HG03135 (cell line): ENCODE measurements at regions not wholly inside any gene's neighbourhood (a gene's known extent, or its start where the extent isn't known, plus 50 kb on each side); places are given as distances from the start of the nearest gene placed in this dataset.

ENCODE experiments used
- ATAC-seq: cut with Tn5 transposase; IDR thresholded peaks from one replicate; pipeline ENCODE4 v1.9.1; 2021; ENCODE audit warnings: mild to moderate bottlenecking, moderate library complexity; ENCODE audit not compliant: unreplicated experiment

DNA sequence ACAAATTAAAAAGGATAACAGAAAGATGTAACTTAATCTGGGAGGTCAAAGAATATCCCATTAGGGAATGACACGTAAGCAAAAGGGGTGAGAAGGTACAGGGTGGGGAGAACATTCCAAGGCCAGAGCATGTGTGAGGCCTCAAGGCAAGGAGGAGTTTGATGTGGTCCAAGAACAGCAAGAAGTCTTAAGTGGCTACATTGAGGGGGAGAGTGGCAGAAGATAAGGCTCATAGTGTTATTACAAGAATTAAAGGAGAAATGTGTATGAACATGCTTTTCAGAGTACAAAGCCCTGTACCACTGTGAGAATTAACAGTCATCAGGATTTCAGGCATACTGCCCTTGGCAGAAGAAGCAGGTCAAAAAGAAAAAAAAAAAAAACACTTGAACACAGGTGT lies 174.4 kb upstream of the ERBB4 start:
- ATAC-seq, result no peak

GRCh38 chr2:212712466-212712865 lies 173.9 kb upstream of the ERBB4 start:
- no peak for ATAC-seq

GRCh38 chr2:212711856-212712255 lies 173.3 kb upstream of the ERBB4 start:
- no peak for ATAC-seq

- no peak for ATAC-seq
These were observed 170.7 kb upstream of the ERBB4 start for GRCh38 chr2:212709280-212709679.

DNA sequence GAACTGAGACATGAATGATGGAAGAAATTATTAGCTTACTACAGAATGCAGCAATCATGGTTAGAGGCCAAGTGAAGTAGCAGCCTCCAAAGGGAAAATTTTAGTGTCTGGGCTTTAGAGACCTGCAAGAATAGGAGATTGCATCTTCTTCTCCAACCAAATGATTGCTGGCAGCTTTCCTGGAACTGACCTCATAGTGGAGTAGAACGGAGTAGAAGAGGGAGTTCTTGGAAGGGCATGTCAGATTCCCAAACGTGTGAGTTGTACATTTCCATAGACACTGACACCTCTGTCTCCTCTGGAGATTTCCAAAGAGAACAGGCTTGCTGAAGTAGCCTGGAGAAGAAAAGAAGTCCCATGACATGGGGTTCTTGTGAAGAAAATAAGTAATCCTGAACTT lies 169.8 kb upstream of the ERBB4 start:
- ATAC-seq, result no peak

DNA sequence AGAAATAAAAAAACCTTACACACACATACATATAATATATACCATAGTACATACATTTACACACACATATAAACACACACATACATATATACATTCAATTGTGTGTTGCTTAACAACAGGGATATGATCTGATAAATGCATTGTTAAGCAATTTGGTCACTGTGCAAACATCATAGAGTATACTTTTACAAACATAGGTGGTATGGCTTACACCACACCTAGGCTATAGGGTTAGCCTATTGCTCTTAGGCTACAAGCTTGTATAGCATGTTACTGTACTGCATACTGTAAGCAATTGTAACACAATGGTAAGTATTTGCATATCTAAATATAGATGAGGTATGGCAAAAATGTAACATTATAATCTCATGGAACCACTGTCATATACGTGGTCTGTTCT lies 156.8 kb upstream of the ERBB4 start:
- no peak for ATAC-seq

GRCh38 chr2:212694398-212694797 lies 155.8 kb upstream of the ERBB4 start:
- no peak for ATAC-seq

- ATAC-seq, result no peak
These were observed 153.9 kb upstream of the ERBB4 start for GRCh38 chr2:212692466-212692865.

- peak; percentile 69 for ATAC-seq
These were observed 147.8 kb upstream of the ERBB4 start for GRCh38 chr2:212686285-212686895.

DNA sequence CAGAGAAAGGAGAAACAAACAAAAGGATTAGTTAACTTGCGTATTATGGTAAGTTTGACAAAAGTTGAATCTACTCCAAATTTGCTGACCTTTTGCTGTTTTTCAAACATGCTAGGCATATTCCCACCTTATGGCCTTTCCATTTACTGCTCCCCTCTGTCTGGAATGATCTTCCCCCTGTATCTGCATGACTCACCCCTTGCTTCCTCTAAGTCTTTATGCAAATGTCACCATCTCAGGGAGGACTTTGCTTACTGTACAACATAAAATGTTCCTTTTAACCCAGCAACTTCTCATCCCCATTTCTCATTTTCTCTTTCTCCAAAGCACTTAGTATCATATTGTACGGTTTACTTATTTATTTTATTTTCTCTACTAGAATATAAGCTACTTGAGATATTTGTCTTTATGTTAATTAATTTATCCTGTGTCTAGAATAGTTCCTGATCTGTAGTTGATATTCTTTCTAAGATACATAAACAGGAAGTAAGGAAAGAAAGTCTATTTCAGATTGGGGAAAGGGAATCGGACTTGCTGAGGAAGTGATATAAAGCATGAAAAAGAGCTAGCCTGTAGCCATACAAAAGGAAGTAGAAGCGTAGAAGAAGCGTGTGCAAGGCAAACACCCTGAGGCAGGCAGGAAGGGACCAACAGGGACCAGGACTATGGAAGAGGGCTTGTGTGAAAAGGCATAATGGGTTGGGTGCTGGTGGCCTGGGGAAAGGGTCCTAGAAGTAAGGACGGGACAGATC lies 144.9 kb upstream of the ERBB4 start:
- no peak for ATAC-seq

GRCh38 chr2:212682937-212683336 lies 144.3 kb upstream of the ERBB4 start:
- ATAC-seq, result no peak

GRCh38 chr2:212677466-212677865 lies 138.9 kb upstream of the ERBB4 start:
- ATAC-seq, result no peak

DNA sequence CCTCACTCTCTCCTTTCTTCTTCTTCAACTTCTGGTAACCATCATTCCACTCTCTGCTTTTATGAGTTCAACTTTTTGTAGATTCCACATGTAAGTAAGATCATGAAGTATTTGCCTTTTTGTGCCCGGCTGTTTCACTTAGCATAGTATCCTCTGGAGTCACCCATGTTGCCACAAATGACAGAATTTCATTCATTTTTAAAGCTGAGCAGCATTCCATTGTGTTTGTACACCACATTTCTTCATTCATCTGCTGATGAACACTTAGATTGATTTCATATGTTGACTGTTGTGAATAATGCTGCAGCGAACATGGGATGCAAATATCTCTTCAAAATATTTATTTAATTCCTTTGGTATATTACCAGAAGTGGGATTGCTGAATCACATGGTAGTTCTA lies 133.6 kb upstream of the ERBB4 start:
- no peak for ATAC-seq

DNA sequence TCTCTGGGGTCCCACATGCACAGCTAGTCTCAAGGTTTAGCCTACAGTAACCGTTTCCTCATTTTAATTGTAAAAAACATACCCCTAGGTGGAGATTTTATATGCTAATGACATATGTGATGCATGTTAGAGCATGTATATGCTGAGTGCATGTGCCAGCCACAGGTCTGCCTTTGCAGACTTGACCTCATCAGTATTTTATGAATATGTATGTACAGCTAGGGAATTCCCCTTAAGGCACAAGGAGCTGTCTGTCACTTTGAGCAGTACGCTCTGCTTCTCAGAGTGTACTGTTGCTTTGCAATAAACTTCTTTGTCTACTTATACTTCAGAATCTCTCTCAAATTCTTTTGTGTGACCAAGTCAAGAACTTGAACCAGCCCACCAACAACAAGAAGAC lies 131.2 kb upstream of the ERBB4 start:
- no peak for ATAC-seq

DNA sequence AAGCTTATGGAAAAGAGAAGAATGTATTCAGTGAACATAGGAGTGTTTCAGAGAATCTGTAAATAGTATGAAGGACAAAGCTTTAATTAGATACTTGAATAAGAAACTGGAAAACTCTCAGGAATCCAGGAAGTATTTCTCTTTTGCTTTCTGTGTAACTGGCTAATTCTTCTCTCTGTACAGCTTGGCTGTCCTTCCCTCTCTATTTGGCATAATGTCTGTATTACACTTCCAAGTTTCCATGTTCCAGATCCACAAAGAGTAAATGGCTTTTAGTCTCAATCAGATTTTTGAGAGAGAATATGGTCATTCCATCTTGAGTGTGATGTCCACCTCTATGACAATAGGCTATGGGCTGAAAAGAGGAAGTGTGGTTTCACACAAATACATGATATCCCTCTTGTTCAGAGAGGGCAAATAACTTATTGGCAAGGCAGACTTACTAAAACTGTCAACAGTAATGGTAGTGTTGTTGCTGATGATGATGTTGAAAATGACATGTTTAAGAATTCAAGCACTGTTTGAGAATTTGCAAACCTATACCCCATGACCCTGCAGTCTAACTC lies 129.2 kb upstream of the ERBB4 start:
- no peak for ATAC-seq

GRCh38 chr2:212665948-212666347 lies 127.3 kb upstream of the ERBB4 start:
- ATAC-seq, result no peak

GRCh38 chr2:212659441-212659840 lies 120.8 kb upstream of the ERBB4 start:
- ATAC-seq, result no peak

GRCh38 chr2:212649646-212650045 lies 111.0 kb upstream of the ERBB4 start:
- ATAC-seq, result no peak

GRCh38 chr2:212646698-212647366 lies 108.2 kb upstream of the ERBB4 start:
- no peak for ATAC-seq

- no peak for ATAC-seq
These were observed 105.7 kb upstream of the ERBB4 start for GRCh38 chr2:212644195-212644837.

- no peak for ATAC-seq
These were observed 101.8 kb upstream of the ERBB4 start for GRCh38 chr2:212640428-212640827.
